Activated CD4-positive, alpha-beta T cell treated with anti-CD3 and anti-CD28 coated beads, Interleukin-2, amount 50 U/mL, for 1 hour (primary cell): ENCODE measurements at regions not wholly inside any gene's neighbourhood (a gene's known extent, or its start where the extent isn't known, plus 50 kb on each side); places are given as distances from the start of the nearest gene placed in this dataset.
"Not testable (repeated sequence)": the region's sequence is repeated elsewhere in the genome, so short reads cannot be mapped to it uniquely, and the experiment has no call there.

Source experiments
- DNase-seq: peaks from one replicate; pipeline ENCODE4 v3.0.0-alpha.2; 2020

DNA sequence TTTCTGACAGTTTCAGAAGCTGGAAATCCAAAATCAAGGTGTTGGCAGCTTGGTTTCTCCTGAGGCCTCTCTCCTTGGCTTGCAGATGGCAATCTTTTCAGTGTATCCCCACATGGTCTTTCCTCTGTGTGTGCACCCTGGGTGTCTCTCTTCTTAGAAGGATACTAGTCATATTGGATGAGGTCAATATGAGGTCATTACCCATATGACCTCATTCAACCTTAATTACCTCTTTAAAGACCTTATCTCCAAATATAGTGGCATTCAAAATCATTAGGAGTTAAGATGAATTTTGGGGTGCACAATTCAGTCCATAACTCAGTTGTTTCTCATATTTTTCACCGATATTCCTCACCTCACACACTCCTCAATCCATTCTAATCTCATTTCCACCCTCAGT lies 92.4 kb upstream of the TGM3 start:
- DNase-seq, result no peak

DNA sequence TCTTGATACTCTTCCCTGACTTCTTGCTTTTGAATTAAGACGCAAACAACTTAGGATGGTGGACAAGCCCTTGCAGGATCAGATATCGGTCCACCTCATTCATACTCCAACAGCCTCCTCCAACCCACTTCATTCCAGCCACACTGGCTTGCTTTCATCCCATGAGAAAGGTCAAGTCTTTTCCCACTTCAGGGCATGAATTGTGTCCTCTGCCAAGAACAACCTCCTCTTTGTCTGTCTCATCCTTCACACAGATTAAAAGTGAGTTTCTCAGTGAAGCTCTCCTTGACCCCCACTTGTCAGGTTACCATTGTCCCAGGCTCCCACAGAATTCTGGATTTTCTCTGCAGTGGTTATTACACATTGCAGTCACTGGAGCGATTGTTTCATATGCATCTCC lies 91.8 kb upstream of the TGM3 start:
- no peak for DNase-seq

DNA sequence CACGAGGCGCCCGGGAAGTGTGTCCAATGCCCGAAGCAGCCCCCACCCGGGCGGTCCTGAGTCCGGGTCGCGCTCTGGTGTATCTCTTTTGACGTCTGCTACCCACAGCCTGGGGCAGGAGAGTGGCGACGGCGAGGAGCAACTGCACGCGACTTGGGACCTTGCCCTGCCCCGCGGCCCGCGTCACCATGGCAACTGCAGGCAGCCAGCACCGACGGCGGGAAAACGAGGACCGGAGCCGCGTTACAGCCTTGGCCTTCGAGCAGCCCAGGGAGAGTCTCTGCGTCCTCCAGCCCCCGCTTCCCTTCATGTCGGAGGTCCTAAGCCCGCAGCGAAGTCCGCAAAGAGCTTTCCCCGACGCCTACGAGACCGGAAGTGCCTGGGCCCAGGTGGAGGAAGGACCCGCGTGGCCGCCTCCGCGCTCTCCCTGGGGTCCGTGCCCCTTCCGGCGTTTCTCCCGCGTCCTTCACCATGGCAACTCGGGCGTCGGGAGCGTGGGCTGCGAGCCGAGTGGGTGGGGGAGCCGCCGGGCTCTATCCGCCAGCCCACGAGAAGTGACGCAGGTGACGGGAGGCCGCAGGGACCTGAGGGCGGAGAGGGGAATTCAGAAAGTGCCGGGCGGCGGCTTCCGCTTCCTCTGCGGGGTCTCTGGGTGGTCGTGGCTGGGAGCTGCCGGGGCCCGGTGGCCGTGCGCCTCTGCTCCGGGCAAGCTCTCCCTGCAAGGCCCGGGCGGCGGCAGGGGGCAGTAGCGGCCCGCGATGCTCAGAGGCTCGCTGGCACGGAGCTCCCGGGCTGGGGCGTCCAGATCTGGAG lies 88.6 kb upstream of the TGM3 start:
- DNase-seq, result peak; percentile 48

DNA sequence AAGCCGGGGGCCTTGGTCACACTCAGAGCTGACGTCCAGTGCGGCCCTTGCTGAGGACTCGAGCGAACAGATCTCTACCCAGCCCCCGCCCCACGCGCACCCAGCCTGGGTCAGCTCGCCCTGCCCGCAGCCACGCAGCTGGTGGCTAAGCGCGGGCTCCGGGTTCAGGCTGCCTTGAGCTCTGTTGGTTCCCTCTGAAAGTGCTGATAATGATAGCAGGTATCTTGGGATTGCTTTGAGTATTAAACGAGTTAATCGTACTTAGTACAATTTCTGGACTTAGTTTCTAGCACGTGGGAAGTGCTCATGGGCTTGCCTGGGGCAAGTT lies 88.1 kb upstream of the TGM3 start:
- no peak for DNase-seq

DNA sequence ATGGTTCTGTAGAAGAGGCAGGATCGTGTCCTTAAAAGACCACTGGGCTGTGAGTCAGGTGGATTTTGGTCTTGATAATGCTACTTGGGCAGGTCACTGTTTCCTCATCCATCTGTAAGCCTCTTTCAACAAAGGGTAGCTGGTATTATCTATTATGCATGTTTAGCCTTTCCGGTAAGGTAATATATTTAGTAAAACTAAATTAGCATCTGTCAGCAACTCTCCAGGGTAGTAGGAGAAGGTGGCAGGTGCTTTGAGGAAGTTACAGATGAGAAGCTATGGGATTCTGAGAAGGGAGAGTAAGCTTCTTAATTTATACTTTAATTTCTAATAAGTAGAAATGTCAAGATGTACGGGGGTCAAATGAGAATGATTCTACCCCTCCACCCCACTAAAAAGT lies 86.9 kb upstream of the TGM3 start:
- no peak for DNase-seq

DNA sequence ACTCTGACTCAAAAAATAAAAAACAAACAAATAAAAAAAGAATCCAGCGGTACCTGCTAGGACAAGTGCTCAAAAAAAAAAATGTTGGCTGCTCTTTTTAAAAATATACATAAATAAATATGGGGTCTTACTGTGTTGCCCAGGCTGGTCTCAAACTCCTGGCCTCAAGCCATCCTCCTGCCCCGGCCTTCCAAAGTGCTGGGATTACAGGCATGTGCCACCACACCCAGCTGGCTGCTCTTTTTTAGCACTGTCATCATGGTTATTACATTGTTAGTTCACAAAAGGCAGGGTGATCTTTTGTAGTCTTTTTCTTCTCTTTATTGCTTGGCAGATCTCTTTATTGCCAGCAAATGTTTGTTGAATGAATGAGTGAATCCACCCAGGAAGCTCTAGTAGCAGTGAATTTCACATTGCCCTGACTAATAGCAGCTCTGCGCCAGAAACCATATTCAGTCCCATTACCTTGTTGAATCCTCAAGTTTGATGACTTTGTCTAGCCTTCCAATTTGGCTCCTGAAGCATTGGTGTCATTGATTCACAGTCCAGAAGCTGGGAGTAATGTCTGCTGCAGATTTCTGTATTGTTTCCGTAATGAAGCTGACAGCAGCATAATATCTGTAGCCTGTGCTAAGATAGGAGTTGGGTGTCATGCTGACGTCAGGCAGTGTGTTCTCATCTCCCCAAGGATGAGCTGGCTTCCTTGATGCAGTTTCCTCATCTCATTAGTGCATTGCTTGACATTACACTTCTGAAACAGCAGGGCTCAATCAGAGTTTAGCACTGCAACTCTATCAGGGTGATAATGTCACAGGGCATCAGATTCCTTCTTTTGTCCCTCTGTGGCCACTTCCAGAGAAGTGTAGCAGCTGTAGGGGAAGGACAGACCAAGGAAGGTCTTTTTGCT lies 84.9 kb upstream of the TGM3 start:
- DNase-seq, result no peak

DNA sequence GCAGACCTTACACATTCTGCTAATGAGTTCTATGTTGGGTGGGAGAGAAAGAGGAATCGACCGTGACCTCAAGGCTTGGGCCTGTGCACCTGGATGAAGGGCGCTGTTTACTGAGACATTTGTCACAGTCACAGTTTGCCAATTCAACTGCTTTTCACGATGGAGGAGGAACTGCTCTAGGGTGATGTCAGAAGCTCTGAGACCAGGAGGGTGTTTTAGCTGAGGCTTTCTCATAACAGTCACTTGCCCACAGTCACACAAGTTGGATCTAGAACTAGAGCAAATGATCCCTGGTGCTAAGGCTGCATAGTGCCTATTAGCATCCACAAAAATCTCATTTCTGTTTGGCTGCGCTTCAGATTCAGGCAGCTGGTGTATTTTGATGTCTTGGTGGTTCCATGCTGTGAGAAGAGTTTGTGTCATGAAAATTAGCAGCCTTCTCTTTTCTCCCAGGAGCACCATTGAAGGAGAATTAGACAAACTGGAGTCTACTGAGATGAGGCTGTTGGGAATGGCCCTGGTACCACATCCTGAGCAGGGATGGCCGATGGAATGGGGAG lies 83.3 kb upstream of the TGM3 start:
- no peak for DNase-seq

DNA sequence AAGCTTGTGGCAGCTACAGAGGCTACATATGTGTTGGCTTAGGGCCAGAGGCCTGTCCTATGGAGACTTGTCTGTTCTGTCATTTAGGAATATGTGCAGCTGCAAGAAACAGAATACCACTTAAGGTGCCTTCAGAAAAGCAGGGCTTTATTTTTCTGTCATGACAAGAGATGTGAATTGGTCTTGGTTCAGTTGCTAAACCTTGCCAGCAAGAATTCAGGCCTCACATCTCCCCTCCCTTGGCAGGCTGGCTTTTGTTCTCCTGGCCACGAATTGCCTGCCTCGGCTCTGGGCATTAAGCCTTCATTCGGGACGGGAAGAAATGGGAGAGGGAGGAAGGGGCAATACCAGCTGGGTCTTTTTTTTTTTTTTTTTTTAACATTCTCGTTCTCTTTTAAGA lies 82.4 kb upstream of the TGM3 start:
- no peak for DNase-seq

DNA sequence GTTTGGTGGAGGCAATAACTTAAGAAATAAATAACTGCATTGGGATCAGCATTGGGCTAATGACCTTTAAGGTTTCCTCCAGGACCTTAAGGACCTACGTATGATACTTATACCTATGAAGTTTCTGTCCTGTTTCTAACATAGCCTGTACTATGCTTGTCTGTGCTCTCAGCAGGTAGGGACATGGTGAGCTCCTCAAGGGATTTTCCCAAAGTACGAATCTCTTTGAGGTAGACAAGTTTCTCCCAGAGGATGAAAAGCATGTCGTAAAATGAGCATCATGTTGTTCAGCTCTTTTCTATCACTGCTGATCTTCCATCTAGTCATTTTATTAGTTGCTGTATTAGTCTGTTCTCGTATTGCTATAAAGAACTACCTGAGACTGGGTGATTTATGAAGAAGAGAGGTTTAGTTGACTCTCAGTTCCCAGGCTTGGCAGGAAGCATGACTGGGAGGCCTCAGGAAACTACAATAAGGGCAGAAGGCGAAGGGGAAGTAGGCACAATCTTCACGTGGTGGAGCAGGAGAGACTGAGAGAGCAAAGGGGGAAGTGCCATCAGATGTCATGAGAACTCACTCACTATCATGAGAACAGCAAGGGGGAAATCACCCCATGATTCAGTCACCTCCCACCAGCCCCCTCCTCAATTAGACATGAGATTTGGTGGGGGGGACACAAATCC lies 77.8 kb upstream of the TGM3 start:
- DNase-seq, result no peak

DNA sequence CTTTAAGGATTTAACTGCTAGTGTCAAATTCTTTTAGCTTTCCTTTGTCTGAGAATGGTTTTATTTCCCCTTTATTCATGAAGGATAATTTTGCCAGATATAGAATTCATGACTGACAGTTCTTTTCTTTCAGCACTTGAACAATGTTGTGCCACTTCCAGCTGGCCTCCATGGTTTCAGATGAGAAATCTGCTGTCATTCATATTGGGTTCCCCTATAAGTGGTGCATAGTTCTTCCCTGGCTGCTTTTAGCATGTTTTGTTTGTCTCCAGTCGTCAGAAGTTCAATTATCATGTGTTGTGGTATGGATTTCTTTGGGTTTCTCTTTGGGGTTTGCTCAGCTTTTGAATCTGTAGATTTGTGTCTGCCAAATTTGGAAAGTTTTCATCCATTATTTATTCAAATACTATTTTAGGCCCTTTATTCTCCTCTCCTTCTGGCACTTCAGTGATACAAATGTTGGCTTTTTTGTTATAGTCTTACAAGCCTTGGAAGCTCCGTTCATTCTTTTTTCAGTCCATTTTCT lies 76.3 kb upstream of the TGM3 start:
- DNase-seq, result no peak

DNA sequence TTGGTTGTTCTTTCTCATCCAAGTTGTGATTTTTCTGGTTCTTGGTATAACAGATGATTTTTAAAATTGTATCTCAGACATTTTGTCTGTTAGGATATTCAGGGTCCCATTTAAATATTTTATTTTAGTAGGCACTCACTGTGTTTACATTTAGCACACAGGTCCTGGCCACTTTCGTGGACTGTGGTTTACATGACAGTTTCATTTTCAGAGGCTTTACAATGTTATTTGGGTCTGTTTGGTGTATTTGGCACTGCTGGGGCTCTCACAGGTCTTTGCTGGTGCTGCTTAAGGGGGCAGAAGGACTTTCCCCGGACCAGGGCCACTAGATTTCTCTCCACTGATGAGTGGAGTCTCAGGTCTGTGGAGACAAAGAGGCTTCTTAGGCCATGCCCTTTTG lies 75.5 kb upstream of the TGM3 start:
- no peak for DNase-seq

DNA sequence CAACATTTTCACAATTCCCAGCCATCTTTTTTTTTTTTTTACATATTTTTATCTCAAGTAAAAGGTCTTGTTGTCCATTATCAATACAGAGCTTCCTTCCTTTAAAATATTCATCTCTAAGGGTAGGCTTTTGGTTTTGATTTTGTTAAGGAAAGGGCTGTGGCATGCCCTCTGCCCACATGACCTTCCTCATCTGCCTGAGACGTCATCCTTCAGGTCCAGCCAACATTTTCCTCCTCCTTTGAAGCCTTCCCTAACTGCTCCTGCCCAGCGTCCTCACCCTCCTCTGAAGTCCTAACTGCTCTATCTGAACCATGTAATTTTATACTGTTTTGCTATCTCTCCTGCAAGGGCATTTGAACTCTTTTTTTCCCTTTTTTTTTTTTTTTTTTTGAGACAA lies 73.9 kb upstream of the TGM3 start:
- no peak for DNase-seq

DNA sequence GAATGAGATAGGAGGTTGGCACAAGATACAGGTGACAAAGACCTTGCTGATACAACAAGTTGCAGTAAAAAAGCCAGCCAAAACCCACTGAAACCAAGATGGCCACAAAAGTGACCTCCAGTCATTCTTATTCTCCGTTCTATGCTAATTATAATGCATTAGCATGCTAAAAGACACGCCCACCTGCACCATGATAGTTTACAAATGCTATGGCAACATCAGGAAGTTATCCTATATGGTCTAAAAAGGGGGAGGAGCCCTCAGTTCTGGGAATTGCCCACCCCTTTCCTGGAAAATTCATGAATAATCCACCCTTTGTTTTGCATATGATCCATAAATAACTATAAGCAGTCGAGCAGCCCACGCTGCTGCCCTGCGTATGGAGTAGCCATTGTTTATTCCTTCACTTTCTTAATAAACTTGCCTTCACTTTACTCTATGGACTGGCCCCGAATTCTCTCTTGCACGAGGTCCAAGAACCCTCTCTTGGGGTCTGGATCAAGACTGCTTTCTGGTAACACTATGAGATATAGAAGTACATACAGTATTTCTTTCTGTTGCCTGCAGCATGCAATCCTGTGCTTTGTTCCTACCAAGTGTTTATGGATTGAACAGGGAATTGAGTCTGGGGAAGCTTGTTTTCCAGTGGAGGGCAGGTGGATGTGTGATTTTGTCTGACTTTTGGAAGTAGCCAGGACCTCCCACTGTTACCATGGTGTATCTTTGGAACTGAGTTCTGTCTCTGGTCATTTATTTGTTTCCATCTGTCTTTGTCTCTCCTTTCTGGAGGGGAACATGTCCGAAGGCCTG lies 72.0 kb upstream of the TGM3 start:
- DNase-seq, result no peak

DNA sequence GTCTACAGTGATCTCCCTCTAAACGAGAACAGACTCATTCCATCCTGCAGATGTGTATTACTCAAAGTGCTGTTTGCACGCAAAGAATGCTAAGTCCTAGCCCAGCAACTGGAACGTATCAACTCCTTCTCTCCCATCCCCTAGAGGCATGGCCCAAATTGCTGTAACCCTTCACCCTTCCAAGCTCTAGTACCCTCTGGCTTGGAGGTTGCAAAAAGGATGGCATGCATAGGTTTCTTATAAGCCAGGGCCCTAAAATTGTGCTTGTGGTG lies 71.5 kb upstream of the TGM3 start:
- no peak for DNase-seq

DNA sequence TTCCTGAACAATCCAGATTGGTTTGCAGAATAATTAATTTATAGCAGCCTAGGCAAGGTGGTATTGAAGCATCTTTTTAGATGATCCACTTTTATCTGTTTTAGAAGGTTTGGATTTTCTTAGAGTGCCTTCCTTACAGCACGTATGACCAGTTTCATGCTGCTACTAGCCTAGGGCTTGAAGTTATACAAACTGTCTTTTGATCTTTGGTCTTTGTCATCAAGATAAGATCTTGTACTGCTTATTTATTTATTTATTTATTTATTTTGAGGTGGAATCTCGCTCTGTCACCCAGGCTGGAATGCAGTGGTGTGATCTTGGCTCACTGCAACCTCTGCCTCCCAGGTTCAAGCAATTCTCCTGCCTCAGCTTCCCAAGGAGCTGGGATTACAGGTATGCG lies 68.5 kb upstream of the TGM3 start:
- not testable (repeated sequence) for DNase-seq

DNA sequence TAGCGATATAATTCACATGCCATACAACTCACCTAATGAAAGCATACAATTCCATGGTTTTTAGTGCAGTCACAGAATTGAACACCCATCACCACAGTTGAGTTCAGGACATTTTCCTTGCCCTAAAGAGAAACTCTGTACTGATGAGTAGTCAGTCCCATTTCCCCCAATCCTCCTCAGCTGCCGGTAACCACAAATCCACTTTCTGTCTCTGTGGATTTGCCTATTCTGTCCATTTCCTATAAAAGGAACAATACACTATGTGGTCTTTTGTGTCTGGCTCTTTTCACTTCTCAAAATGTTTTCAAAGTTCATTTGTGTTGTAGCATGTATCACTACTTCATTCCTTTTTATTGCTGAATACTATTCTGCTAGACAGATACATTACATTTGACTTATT lies 67.9 kb upstream of the TGM3 start:
- DNase-seq, result no peak

DNA sequence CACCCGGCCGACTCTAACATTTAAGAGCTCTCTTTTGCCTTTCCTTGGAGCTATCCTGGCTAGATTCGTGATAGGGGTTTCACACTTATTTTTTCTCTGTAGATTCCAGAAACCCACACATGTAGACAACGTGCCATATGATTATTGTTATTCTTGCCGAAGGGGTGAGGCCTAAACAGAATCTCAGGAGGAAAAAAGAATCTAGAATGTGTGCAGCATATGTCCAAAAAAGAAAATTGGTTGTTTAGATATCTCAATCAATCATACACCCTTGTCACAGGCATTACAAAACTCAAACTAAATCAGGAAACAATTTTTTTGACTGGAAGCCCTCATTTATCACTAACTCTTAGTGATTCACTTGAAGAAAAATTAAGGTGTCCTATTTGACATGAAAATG lies 66.9 kb upstream of the TGM3 start:
- DNase-seq, result no peak

DNA sequence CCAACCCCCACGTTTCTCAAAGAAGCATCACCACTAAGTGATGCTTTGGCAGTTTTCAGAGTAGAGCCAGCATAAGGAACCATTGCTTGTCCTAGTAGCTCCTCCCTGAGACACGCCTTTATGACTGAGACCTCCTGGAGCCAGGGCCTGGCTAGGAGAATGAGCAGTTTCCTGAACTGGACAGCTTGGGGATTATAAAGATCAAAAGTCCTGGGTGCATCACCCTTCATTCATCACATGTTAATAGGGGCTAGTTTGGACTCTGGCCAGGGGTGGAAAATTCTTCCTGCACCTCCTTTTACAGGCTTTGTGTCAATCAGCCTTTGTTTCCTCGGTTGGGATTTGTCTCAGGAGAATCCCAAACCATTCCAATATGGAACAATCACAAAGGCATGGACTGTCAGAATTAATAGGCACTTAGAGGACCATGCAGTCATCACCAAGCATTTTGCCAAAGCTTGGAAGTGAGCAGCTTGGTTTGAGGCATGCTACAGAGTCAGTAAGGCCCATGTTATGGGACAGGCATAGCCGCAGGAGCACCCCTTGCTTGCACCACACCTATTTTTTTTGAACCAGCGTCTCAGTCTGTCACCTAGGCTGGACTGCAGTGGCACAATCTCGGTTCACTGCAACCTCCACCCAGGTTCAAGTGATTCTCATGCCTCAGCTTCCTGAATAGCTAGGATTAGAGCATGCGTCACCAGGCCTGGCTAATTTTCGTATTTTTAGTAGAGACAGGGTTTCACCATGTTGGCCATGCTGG lies 64.9 kb upstream of the TGM3 start:
- no peak for DNase-seq

DNA sequence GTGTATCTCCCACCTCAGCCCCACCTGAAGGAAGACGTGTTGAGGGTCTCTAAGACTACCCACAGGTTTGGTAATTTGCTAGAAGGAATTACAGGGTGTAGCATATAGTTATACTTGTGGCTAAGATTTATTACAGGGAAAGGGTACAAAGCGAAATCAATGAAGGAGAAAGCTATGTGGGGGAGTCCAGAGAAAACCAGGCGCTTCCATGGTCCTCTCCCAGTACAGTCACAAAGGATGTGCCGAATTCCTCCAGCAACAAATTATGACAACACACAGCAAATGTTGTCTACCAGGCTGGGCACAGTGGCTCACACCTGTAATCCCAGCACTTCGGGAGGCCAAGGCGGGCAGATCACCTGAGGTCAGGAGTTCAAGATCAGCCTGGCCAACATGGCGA lies 64.1 kb upstream of the TGM3 start:
- no peak for DNase-seq

DNA sequence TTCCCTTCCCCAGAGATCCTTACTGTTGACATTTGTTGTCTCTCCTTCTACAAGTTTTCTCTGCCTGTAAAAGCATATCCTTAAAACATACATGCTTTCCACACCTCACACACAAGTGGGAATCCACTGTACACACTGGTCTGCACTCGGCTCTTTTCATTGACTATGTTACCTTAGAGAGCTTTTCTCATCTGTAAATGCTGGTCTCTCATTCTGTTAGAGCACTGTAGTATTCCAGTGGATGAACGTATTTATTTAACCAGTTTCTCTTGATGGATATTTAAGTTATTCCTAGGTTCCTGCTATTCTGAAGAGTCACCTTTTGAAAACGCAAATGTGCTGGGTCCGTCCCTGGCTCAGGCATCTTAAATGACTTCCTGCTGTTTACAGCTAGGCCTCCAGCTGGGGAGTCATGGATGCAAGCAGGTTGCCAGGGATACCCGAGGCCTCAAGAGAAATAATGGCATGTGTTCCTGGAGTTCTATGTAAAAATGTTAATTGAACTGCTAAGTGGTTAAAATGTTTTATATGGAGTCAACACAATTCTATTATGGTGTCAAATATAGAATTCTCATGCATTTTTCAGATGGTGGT lies 61.1 kb upstream of the TGM3 start:
- no peak for DNase-seq

DNA sequence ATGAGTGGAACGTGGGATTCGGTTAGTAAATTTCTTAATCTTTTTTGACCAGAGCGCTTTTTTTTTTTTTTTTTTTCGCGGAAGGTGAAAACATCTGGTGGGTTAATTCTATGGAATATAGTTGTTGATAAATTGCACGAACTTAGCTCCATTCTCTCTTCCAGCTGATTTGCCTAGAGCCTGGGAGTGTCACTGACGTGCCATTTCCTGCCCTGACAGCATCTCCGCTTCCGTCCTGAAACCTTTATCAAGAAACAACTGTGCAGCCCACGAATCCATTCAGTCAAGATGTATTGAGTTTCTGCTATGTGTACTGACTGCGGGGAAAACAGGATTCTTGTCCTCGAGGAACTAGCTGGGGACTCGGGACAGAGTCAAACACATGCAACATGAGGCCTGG lies 59.5 kb upstream of the TGM3 start:
- DNase-seq, result no peak

DNA sequence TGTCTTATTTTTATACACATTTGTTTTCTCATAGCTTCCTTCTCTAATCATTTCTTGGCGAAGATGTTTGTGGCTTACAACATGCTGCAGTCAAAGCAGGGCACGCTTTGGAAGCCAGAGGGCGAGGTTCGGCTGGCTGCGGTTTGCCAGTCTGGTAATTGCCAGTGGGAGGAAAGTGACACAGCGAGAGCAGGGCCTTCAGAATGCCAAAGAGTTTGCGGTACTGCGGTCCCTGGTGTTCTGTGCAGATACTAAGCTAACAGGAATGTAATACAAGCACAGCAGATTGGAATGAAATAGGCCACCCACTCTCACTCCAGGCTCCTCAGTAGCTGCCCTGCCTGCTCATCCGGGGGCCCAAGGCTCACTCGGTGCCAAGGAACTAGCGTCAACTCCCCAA lies 58.7 kb upstream of the TGM3 start:
- no peak for DNase-seq
